GM21737 (cell line): ENCODE measurements at regions not wholly inside any gene's neighbourhood (a gene's known extent, or its start where the extent isn't known, plus 50 kb on each side); places are given as distances from the start of the nearest gene placed in this dataset.
"Not testable (repeated sequence)": the region's sequence is repeated elsewhere in the genome, so short reads cannot be mapped to it uniquely, and the experiment has no call there.

Experiments
- ATAC-seq: cut with Tn5 transposase; IDR thresholded peaks from one replicate; pipeline ENCODE4 v1.9.1; 2021; ENCODE audit warnings: mild to moderate bottlenecking, moderate library complexity; ENCODE audit not compliant: unreplicated experiment

- ATAC-seq, result no peak
These were observed 150.5 kb upstream of the ELL2 start for GRCh38 chr5:96112123-96112670.

GRCh38 chr5:96111080-96111756 lies 149.6 kb upstream of the ELL2 start:
- ATAC-seq, result no peak

GRCh38 chr5:96110300-96110699 lies 148.6 kb upstream of the ELL2 start:
- ATAC-seq, result no peak

GRCh38 chr5:96108629-96109028 lies 147.0 kb upstream of the ELL2 start:
- not testable (repeated sequence) for ATAC-seq

- ATAC-seq, result not testable (repeated sequence)
These were observed 142.2 kb upstream of the ELL2 start for GRCh38 chr5:96103829-96104228.

GRCh38 chr5:96101358-96102089 lies 139.9 kb upstream of the ELL2 start:
- no peak for ATAC-seq

- ATAC-seq, result not testable (repeated sequence)
These were observed 135.8 kb upstream of the ELL2 start for GRCh38 chr5:96097488-96097887.

GRCh38 chr5:96096724-96097123 lies 135.1 kb upstream of the ELL2 start:
- ATAC-seq, result no peak

GRCh38 chr5:96094904-96095303 lies 133.3 kb upstream of the ELL2 start:
- no peak for ATAC-seq

- no peak for ATAC-seq
These were observed 132.3 kb upstream of the ELL2 start for GRCh38 chr5:96093890-96094381.

- ATAC-seq, result no peak
These were observed 131.7 kb upstream of the ELL2 start for GRCh38 chr5:96093340-96093739.

GRCh38 chr5:96091874-96092273 lies 130.2 kb upstream of the ELL2 start:
- ATAC-seq, result no peak

GRCh38 chr5:96090215-96090614 lies 128.6 kb upstream of the ELL2 start:
- no peak for ATAC-seq

- no peak for ATAC-seq
These were observed 127.3 kb upstream of the ELL2 start for GRCh38 chr5:96088706-96089498.

- no peak for ATAC-seq
These were observed 126.3 kb upstream of the ELL2 start for GRCh38 chr5:96087939-96088338.

GRCh38 chr5:96084874-96085506 lies 123.3 kb upstream of the ELL2 start:
- ATAC-seq, result no peak

- no peak for ATAC-seq
These were observed 121.8 kb upstream of the ELL2 start for GRCh38 chr5:96083361-96083881.

- no peak for ATAC-seq
These were observed 119.7 kb upstream of the ELL2 start for GRCh38 chr5:96081276-96081858.

GRCh38 chr5:96080557-96080956 lies 118.9 kb upstream of the ELL2 start:
- ATAC-seq, result no peak

- no peak for ATAC-seq
These were observed 118.3 kb upstream of the ELL2 start for GRCh38 chr5:96079962-96080361.
